ENCODE measurements at regions not wholly inside any gene's neighbourhood (a gene's known extent, or its start where the extent isn't known, plus 50 kb on each side); places are given as distances from the start of the nearest gene placed in this dataset.

GRCh38 chr4:147040874-147041273 is 95.2 kb upstream of the TTC29 start:
- 75 to 82% (median 79%) methylated on average over 3 of the region's 3 CpGs for WGBS, 5 donors
- peaks cover 0 to 27% (median 0%) of the 10 kb centered on the region in 7 donors for H3K27me3 ChIP-seq (replicated peaks in 1 of 7)
- no peak for DNase-seq
- H3K9me3 ChIP-seq, result no peaks in the 10 kb centered on the region
- no peaks in the 10 kb centered on the region for H3K4me1 ChIP-seq
- H3K4me3 ChIP-seq, result no peak overlapping the region
- H3K27ac ChIP-seq, result no peak overlapping the region
- H3K36me3 ChIP-seq, result no peaks in the 10 kb centered on the region
- TF ChIP-seq POLR2AphosphoS5 (IDR thresholded peaks at IDR 0.05) (no peak), POLR2A (IDR thresholded peaks at IDR 0.05) (no peak)
- TF ChIP-seq, protein P1, sequence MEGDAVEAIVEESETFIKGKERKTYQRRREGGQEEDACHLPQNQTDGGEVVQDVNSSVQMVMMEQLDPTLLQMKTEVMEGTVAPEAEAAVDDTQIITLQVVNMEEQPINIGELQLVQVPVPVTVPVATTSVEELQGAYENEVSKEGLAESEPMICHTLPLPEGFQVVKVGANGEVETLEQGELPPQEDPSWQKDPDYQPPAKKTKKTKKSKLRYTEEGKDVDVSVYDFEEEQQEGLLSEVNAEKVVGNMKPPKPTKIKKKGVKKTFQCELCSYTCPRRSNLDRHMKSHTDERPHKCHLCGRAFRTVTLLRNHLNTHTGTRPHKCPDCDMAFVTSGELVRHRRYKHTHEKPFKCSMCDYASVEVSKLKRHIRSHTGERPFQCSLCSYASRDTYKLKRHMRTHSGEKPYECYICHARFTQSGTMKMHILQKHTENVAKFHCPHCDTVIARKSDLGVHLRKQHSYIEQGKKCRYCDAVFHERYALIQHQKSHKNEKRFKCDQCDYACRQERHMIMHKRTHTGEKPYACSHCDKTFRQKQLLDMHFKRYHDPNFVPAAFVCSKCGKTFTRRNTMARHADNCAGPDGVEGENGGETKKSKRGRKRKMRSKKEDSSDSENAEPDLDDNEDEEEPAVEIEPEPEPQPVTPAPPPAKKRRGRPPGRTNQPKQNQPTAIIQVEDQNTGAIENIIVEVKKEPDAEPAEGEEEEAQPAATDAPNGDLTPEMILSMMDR (IDR thresholded peaks at IDR 0.05 in 8 of 11, conservative IDR thresholded peaks at IDR 0.05 in 3 of 11), result no peak
- intact Hi-C loops (cut with DNase I; ENCODE audit: low total_unique reads), result no loop called here

- no peak for DNase-seq
- H3K27me3 ChIP-seq (replicated peaks in 1 of 7), result peaks cover 0 to 32% (median 0%) of the 10 kb centered on the region in 7 donors
- intact Hi-C loops (cut with DNase I; ENCODE audit: low total_unique reads), result no loop called here
- no peaks in the 10 kb centered on the region for H3K9me3 ChIP-seq
- H3K4me3 ChIP-seq, result no peak overlapping the region
- WGBS, 5 donors, result 35 to 56% (median 44%) methylated on average over 4 of the region's 4 CpGs
- no peak overlapping the region for H3K27ac ChIP-seq
- no peak for TF ChIP-seq POLR2A (IDR thresholded peaks at IDR 0.05)
- no peak for TF ChIP-seq POLR2AphosphoS5 (IDR thresholded peaks at IDR 0.05)
- TF ChIP-seq, protein P1 (IDR thresholded peaks at IDR 0.05 in 8 of 11, conservative IDR thresholded peaks at IDR 0.05 in 3 of 11), result no peak
- H3K36me3 ChIP-seq, result no peaks in the 10 kb centered on the region
- H3K4me1 ChIP-seq, result no peaks in the 10 kb centered on the region
Measured at GRCh38 chr4:147041376-147041775, 95.7 kb upstream of the TTC29 start.

- no peaks in the 10 kb centered on the region for H3K36me3 ChIP-seq
- H3K27ac ChIP-seq, result no peak overlapping the region
- TF ChIP-seq POLR2A (IDR thresholded peaks at IDR 0.05) (no peak), POLR2AphosphoS5 (IDR thresholded peaks at IDR 0.05) (no peak)
- TF ChIP-seq, protein P1 (IDR thresholded peaks at IDR 0.05 in 8 of 11, conservative IDR thresholded peaks at IDR 0.05 in 3 of 11), result no peak
- WGBS, 5 donors, result 76 to 89% (median 82%) methylated on average over 1 of the region's 1 CpG
- no peaks in the 10 kb centered on the region for H3K9me3 ChIP-seq
- intact Hi-C loops (cut with DNase I; ENCODE audit: low total_unique reads), result no loop called here
- H3K4me1 ChIP-seq, result no peaks in the 10 kb centered on the region
- DNase-seq, result no peak
- H3K27me3 ChIP-seq (replicated peaks in 1 of 7), result peaks cover 0 to 39% (median 0%) of the 10 kb centered on the region in 7 donors
- no peak overlapping the region for H3K4me3 ChIP-seq
Measured at GRCh38 chr4:147042046-147042445, 96.4 kb upstream of the TTC29 start.

DNA sequence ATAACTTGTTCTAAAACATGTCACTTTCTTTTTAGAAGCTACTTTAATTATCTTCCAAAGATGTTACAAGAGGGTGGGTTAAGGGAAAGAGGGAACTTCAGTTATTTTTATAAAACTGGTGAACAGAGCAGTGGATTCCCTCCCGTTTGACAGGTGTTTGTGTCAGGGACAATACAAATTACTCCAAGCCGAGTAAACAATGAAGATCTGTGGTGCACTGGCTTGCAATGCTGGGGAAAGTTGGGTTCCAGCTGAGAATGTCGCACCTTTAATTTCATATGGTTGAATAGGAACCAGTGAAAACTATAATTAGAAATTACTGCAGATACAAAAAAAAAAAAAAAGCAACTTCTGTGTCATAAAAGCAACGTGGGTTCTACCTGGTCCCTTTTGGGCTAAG is 98.6 kb upstream of the TTC29 start:
- no peak overlapping the region for H3K27ac ChIP-seq
- DNase-seq, result no peak
- TF ChIP-seq POLR2AphosphoS5 (IDR thresholded peaks at IDR 0.05) (no peak), POLR2A (IDR thresholded peaks at IDR 0.05) (no peak)
- TF ChIP-seq, protein P1 (IDR thresholded peaks at IDR 0.05 in 8 of 11, conservative IDR thresholded peaks at IDR 0.05 in 3 of 11), result no peak
- H3K27me3 ChIP-seq (replicated peaks in 1 of 7), result peaks cover 0 to 34% (median 0%) of the 10 kb centered on the region in 7 donors
- peaks cover 0 to 4% (median 0%) of the 10 kb centered on the region in 8 donors for H3K9me3 ChIP-seq
- H3K36me3 ChIP-seq, result no peaks in the 10 kb centered on the region
- intact Hi-C loops (cut with DNase I; ENCODE audit: low total_unique reads), result no loop called here
- no peak overlapping the region for H3K4me3 ChIP-seq
- WGBS, 5 donors, result 40 to 69% (median 54%) methylated on average over 4 of the region's 4 CpGs
- no peaks in the 10 kb centered on the region for H3K4me1 ChIP-seq
